Rectal smooth muscle tissue (tissue), 1 donor: ENCODE measurements at regions not wholly inside any gene's neighbourhood (a gene's known extent, or its start where the extent isn't known, plus 50 kb on each side); places are given as distances from the start of the nearest gene placed in this dataset.
"Not testable (repeated sequence)": the region's sequence is repeated elsewhere in the genome, so short reads cannot be mapped to it uniquely, and the experiment has no call there.

ENCODE experiments used
- H3K27ac ChIP-seq: one replicate; pipeline ENCODE4 v1.7.0; 2013; ENCODE audit warnings: low read depth, low read length, inconsistent platforms
- H3K27me3 ChIP-seq: one replicate; pipeline ENCODE4 v1.7.0; 2013; ENCODE audit warnings: low read length; ENCODE audit not compliant: control insufficient read depth, insufficient read depth
- H3K36me3 ChIP-seq: one replicate; pipeline ENCODE4 v1.7.0; 2013; ENCODE audit warnings: low read length; ENCODE audit not compliant: control insufficient read depth, insufficient read depth
- H3K4me1 ChIP-seq: one replicate; pipeline ENCODE4 v1.7.0; 2013; ENCODE audit warnings: low read length; ENCODE audit not compliant: control insufficient read depth, insufficient read depth
- H3K4me3 ChIP-seq: one replicate; pipeline ENCODE4 v1.7.0; 2013; ENCODE audit warnings: low read length
- H3K9ac ChIP-seq: one replicate; pipeline ENCODE4 v1.7.0; 2013; ENCODE audit warnings: low read length

DNA sequence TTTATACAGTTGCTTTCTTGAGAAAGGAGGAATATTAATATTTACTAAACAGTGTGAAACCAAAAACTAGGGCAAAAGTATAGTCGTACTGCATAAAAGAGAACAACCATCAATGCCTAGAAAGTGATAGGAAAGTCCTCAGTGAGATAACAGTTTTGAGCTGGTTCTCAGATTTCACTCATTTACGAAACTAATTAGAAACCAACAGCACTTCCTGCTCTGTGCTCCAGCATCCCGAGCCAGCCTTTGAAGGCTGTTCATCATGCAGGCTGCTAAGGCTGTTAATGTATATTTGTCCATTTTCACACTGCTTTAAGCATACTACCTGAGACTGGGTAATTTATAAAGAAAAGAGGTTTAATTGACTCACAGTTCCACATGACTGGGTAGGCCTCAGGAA lies 2039.9 kb downstream of the EFNA5 start:
- Histone ChIP-seq H3K27ac (no peak overlapping the region), H3K9ac (no peak overlapping the region), H3K36me3 (no peaks in the 10 kb centered on the region), H3K4me3 (no peak overlapping the region), H3K27me3 (no peaks in the 10 kb centered on the region), H3K4me1 (no peaks in the 10 kb centered on the region)

GRCh38 chr5:105619725-105620124 lies 2051.0 kb downstream of the EFNA5 start:
- Histone ChIP-seq H3K36me3 (no peaks in the 10 kb centered on the region), H3K4me3 (no peak overlapping the region), H3K4me1 (no peaks in the 10 kb centered on the region), H3K27me3 (no peaks in the 10 kb centered on the region), H3K27ac (no peak overlapping the region), H3K9ac (no peak overlapping the region)

GRCh38 chr5:105617436-105618215 lies 2053.1 kb downstream of the EFNA5 start:
- Histone ChIP-seq H3K4me3 (no peak overlapping the region), H3K4me1 (no peaks in the 10 kb centered on the region), H3K9ac (no peak overlapping the region), H3K27ac (no peak overlapping the region), H3K36me3 (no peaks in the 10 kb centered on the region), H3K27me3 (no peaks in the 10 kb centered on the region)

DNA sequence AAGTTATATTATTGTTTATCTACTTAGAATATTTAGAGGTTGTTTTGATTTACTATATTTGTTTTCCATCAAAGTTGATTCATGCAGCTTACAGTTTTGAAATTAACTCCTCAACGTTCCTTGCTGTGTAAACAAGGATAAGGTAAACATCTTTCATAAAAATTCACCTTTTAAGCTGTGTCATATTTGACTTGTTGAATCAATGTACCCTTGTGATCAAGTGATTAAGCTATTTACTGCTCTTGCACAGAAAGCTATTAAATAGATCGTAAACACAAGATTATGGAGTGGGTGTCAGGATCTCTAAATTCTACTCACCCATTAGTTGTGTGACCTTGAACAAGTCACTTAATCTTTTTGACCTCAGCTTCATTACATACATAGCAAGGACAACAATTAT lies 2054.0 kb upstream of the NUDT12 start:
- H3K36me3 ChIP-seq, result no peaks in the 10 kb centered on the region
- no peaks in the 10 kb centered on the region for H3K4me1 ChIP-seq
- no peaks in the 10 kb centered on the region for H3K27me3 ChIP-seq
- H3K27ac ChIP-seq, result no peak overlapping the region
- no peak overlapping the region for H3K4me3 ChIP-seq
- H3K9ac ChIP-seq, result no peak overlapping the region

DNA sequence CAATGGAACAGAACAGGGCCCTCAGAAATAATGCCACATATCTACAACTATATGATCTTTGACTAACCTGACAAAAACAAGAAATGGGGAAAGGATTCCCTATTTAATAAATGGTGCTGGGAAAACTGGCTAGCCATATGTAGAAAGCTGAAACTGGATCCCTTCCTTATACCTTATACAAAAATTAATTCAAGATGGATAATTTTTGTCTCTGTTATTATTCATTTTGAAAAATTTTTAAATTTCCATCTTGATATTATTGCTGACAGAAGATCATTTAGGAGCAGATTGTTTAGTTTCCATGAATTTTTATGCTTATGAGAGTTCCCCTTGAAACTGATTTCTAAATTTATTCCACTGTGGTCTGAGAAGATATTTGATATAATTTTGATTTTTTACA lies 2039.8 kb upstream of the NUDT12 start:
- not testable (repeated sequence) for H3K4me3 ChIP-seq, H3K27ac ChIP-seq, H3K9ac ChIP-seq, H3K36me3 ChIP-seq, H3K27me3 ChIP-seq, H3K4me1 ChIP-seq

- H3K4me1 ChIP-seq, result no peaks in the 10 kb centered on the region
- H3K36me3 ChIP-seq, result no peaks in the 10 kb centered on the region
- no peak overlapping the region for H3K4me3 ChIP-seq
- H3K27ac ChIP-seq, result no peak overlapping the region
- H3K27me3 ChIP-seq, result no peaks in the 10 kb centered on the region
- H3K9ac ChIP-seq, result no peak overlapping the region
Observed at GRCh38 chr5:105593011-105593760, 2030.6 kb upstream of the NUDT12 start.

DNA sequence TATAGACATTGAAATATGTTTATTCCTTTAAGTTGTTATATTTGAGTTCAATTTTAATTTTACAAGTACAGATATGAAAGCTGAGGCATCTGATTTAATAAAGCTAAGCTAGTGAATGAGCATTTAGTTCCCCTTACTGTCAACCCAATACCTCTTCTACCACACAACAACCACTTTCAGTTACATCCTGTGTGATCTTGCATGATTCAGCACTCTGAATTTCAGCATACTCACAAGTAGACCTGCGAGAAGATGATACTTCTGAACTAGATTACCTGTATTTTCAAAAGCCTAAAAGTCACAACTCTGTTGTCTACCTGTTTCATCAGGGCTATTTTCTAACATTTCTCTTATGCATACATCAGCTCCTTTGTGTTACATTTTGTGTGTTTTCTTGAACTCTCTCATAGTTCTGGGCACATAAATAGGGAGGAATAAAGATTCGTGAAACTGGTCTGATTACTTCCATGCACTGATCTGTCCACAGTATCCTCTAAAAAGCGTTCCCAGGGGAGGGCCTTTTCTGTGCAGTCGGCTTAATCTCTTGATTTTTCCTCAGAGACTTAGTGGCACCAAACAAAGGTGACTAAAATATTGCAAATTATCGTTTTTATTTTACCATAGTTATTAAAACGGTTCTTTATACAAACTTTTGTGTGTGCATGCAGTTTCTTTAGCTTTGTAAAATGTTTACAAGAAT lies 2025.5 kb upstream of the NUDT12 start:
- Histone ChIP-seq H3K36me3 (no peaks in the 10 kb centered on the region), H3K27me3 (no peaks in the 10 kb centered on the region), H3K27ac (no peak overlapping the region), H3K4me1 (no peaks in the 10 kb centered on the region), H3K9ac (no peak overlapping the region), H3K4me3 (no peak overlapping the region)

GRCh38 chr5:105581988-105582690 lies 2019.5 kb upstream of the NUDT12 start:
- Histone ChIP-seq H3K27me3 (no peaks in the 10 kb centered on the region), H3K4me3 (no peak overlapping the region), H3K36me3 (no peaks in the 10 kb centered on the region), H3K4me1 (no peaks in the 10 kb centered on the region), H3K27ac (no peak overlapping the region), H3K9ac (no peak overlapping the region)

DNA sequence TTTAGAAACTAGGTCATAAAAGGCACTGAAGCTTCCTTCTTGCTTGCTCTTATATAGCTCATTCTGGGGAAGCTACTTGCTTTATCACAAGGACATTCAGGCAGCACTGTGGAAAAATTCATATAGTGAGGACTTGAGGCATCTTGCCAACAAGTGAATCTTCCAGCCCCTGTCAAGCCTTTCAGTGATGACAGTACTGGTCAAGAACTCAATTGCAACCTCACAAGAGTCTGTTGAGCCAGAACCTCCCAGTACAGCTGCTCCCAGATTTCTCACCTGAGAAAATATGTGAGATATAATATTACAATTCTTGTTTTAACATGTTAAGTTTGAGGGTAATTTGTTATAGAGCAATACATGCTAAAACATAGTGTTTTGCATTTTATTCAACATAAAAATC lies 2011.0 kb upstream of the NUDT12 start:
- H3K4me3 ChIP-seq, result no peak overlapping the region

DNA sequence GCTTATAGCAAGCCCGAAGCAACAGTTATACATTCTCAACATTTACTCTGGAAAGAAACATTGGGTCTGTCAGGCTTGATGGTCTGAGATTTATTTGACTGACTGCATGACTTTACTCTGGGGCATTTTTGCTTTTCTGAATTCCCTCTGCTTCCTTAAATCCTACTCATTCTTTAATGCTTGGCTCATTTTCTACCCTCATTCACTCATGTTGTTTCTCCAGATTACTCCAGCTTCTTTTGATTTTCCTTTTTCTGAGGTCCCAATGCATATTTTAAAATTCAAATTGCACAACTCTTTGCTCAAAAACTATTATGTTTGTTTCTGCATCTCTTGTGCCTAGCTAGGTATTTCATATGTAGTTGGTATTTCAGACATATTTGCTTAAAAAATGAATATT lies 2002.9 kb upstream of the NUDT12 start:
- H3K27ac ChIP-seq, result no peak overlapping the region

More for the DNA sequence above, 2011.0 kb upstream of the NUDT12 start:
- no peaks in the 10 kb centered on the region for H3K4me1 ChIP-seq
- no peak overlapping the region for H3K27ac ChIP-seq
- no peaks in the 10 kb centered on the region for H3K36me3 ChIP-seq
- no peaks in the 10 kb centered on the region for H3K27me3 ChIP-seq
- no peak overlapping the region for H3K9ac ChIP-seq

DNA sequence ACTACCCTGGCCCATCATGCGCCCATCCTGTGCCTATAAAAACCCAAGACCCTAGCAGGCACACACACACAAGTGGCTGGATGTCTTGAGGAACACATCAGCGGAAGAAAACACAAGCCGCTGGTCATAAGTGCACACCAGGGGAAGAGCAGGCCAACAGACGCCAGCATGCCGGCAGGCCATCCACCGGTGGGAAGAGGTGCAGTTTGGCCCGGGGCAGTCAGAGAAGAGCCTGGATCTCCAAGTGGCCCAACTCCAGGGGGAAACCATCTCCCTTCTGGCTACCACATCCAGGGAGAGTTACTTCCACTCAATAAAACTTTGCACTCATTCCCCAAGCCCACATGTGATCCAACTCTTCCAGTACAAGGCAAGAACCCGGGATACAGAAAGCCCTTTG lies 2001.3 kb upstream of the NUDT12 start:
- Histone ChIP-seq H3K4me1 (no peaks in the 10 kb centered on the region), H3K27me3 (no peaks in the 10 kb centered on the region), H3K9ac (no peak overlapping the region), H3K4me3 (no peak overlapping the region), H3K36me3 (no peaks in the 10 kb centered on the region), H3K27ac (no peak overlapping the region)

More for the DNA sequence above, 2002.9 kb upstream of the NUDT12 start:
- no peaks in the 10 kb centered on the region for H3K4me1 ChIP-seq
- no peaks in the 10 kb centered on the region for H3K27me3 ChIP-seq
- H3K4me3 ChIP-seq, result no peak overlapping the region
- no peaks in the 10 kb centered on the region for H3K36me3 ChIP-seq
- no peak overlapping the region for H3K9ac ChIP-seq

GRCh38 chr5:105554568-105555169 lies 1992.1 kb upstream of the NUDT12 start:
- Histone ChIP-seq H3K9ac (no peak overlapping the region), H3K4me3 (no peak overlapping the region), H3K36me3 (no peaks in the 10 kb centered on the region), H3K27ac (no peak overlapping the region), H3K4me1 (no peaks in the 10 kb centered on the region), H3K27me3 (no peaks in the 10 kb centered on the region)
